Fibroblast of the aortic adventitia (primary cell): ENCODE measurements at regions not wholly inside any gene's neighbourhood (a gene's known extent, or its start where the extent isn't known, plus 50 kb on each side); places are given as distances from the start of the nearest gene placed in this dataset.

Experiments
- DNase-seq: peaks from one replicate; pipeline ENCODE4 v3.0.0-alpha.2; 2010; ENCODE audit warnings: low read depth
- H3K4me3 ChIP-seq: 2 replicates; pipeline ENCODE4 v1.5.1; 2011; ENCODE audit warnings: low read depth, mild to moderate bottlenecking, control low read depth, low read length, moderate library complexity
- CTCF ChIP-seq: IDR thresholded peaks from 2 replicates; pipeline ENCODE4 v1.5.1; 2011; ENCODE audit warnings: mild to moderate bottlenecking, low read length, control low read depth, inconsistent platforms; ENCODE audit not compliant: insufficient read depth

GRCh38 chr10:8638088-8638672 lies 583.7 kb downstream of the GATA3 start:
- TF ChIP-seq CTCF: no peak
- no peak overlapping the region for H3K4me3 ChIP-seq
- DNase-seq: no peak

- no peak for DNase-seq
- no peak overlapping the region for H3K4me3 ChIP-seq
- TF ChIP-seq CTCF: no peak
Observed at GRCh38 chr10:8639486-8640185, 585.1 kb downstream of the GATA3 start.

- H3K4me3 ChIP-seq: no peak overlapping the region
- DNase-seq: no peak
- no peak for TF ChIP-seq CTCF
Observed at GRCh38 chr10:8640301-8640700, 585.8 kb downstream of the GATA3 start.

GRCh38 chr10:8640878-8641277 lies 586.4 kb downstream of the GATA3 start:
- DNase-seq: no peak
- TF ChIP-seq CTCF: no peak
- no peak overlapping the region for H3K4me3 ChIP-seq

GRCh38 chr10:8656261-8656660 lies 601.8 kb downstream of the GATA3 start:
- no peak for TF ChIP-seq CTCF
- no peak for DNase-seq
- no peak overlapping the region for H3K4me3 ChIP-seq

GRCh38 chr10:8659982-8660381 lies 605.5 kb downstream of the GATA3 start:
- no peak for DNase-seq
- no peak for TF ChIP-seq CTCF
- H3K4me3 ChIP-seq: no peak overlapping the region
